Nephron (organoid): ENCODE measurements at regions not wholly inside any gene's neighbourhood (a gene's known extent, or its start where the extent isn't known, plus 50 kb on each side); places are given as distances from the start of the nearest gene placed in this dataset.

Experiments used
- H3K27ac Mint-ChIP-seq, 3 experiments: 2 replicates each; pipeline ENCODE4 v1.8.0; 2020; ENCODE audit warnings: mixed read lengths in 3 of 3, mild to moderate bottlenecking in 2 of 3, moderate library complexity in 1 of 3
- H3K27me3 Mint-ChIP-seq: 2 replicates; pipeline ENCODE4 v1.8.0; 2021; ENCODE audit warnings: low read depth, mild to moderate bottlenecking, moderate library complexity, mixed read lengths
- H3K36me3 Mint-ChIP-seq: 2 replicates; pipeline ENCODE4 v1.8.0; 2020; ENCODE audit warnings: low read depth, mixed read lengths
- H3K4me1 Mint-ChIP-seq: 2 replicates; pipeline ENCODE4 v1.8.0; 2020; ENCODE audit warnings: mixed read lengths
- H3K4me3 Mint-ChIP-seq, 3 experiments: 2 replicates each; pipeline ENCODE4 v1.8.0; 2020; ENCODE audit warnings: mild to moderate bottlenecking in 3 of 3, mixed read lengths in 3 of 3, moderate library complexity in 2 of 3
- H3K9me3 Mint-ChIP-seq: 2 replicates; pipeline ENCODE4 v1.8.0; 2020; ENCODE audit warnings: mixed read lengths
- TF ChIP-seq, protein P1 (sequence below), 3 experiments: fragments of 200-600 bp; sonication (generic); IDR thresholded peaks; one replicate each; pipeline ENCODE4 v1.5.0; 2021; ENCODE audit warnings: antibody characterized with exemption in 3 of 3; ENCODE audit not compliant: unreplicated experiment in 3 of 3

DNA sequence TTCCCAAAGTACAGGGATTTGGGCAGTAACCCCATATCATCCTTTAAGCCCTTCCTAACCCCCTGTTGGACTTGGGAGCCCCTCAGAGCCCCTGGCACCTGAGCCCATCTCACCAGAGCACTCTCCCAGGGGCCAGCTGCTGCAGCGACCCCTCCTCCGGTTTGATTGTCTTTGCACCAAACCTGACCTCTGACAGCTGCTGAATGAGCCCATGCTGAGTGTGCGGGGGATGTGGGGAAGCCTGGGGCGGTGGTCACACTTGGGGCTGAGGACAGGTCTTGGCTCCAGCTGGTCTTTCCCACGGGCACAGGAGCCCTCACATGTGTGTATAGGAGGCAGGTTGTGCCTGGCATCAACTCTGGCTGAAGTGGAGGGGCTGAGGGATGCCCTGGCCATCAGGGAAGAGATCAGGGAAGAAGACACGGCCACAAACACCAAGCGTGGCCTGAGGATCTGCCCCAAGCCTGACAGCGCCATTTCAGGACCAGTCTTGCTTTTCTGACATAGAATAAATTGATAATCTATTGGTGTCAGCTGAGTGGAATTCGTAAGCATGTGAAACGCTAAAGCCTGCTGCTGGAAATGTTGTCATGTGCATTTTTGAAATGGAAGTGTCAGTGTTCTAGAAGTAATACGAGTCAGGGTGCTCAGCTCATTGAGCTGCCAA lies 102.4 kb downstream of the ACKR3 start:
- no peak overlapping the region for H3K27ac Mint-ChIP-seq
- H3K4me1 Mint-ChIP-seq: peaks cover 25% of the 10 kb centered on the region
- TF ChIP-seq, protein P1, sequence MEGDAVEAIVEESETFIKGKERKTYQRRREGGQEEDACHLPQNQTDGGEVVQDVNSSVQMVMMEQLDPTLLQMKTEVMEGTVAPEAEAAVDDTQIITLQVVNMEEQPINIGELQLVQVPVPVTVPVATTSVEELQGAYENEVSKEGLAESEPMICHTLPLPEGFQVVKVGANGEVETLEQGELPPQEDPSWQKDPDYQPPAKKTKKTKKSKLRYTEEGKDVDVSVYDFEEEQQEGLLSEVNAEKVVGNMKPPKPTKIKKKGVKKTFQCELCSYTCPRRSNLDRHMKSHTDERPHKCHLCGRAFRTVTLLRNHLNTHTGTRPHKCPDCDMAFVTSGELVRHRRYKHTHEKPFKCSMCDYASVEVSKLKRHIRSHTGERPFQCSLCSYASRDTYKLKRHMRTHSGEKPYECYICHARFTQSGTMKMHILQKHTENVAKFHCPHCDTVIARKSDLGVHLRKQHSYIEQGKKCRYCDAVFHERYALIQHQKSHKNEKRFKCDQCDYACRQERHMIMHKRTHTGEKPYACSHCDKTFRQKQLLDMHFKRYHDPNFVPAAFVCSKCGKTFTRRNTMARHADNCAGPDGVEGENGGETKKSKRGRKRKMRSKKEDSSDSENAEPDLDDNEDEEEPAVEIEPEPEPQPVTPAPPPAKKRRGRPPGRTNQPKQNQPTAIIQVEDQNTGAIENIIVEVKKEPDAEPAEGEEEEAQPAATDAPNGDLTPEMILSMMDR (IDR thresholded peaks at IDR 0.05; ENCODE audit: unreplicated experiment in 3 of 3): no peak
- peaks cover 7% of the 10 kb centered on the region for H3K9me3 Mint-ChIP-seq
- no peak overlapping the region for H3K4me3 Mint-ChIP-seq
- H3K36me3 Mint-ChIP-seq: peaks cover 5% of the 10 kb centered on the region
- H3K27me3 Mint-ChIP-seq: peaks cover 22% of the 10 kb centered on the region

DNA sequence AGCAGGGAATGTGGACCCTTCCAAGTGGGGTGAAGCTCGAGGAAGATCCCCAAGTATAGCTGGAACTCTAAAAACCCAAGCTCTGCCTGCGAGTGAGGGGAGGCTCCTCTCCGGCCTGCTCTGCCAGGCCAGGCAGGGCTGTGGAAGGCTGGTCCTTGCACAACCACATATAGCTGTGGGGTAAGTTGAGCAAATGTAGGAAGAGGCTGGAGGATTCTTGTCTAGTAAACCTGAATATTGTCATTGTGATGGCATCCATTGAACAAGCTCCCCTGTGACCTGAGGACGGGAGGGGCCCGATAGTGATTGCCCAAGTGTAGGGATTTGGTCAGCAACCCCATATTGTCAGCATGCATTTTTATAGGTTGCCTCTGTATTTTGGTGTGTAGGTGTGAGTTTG lies 103.0 kb downstream of the ACKR3 start:
- TF ChIP-seq, protein P1 (IDR thresholded peaks at IDR 0.05; ENCODE audit: unreplicated experiment in 3 of 3): no peak

DNA sequence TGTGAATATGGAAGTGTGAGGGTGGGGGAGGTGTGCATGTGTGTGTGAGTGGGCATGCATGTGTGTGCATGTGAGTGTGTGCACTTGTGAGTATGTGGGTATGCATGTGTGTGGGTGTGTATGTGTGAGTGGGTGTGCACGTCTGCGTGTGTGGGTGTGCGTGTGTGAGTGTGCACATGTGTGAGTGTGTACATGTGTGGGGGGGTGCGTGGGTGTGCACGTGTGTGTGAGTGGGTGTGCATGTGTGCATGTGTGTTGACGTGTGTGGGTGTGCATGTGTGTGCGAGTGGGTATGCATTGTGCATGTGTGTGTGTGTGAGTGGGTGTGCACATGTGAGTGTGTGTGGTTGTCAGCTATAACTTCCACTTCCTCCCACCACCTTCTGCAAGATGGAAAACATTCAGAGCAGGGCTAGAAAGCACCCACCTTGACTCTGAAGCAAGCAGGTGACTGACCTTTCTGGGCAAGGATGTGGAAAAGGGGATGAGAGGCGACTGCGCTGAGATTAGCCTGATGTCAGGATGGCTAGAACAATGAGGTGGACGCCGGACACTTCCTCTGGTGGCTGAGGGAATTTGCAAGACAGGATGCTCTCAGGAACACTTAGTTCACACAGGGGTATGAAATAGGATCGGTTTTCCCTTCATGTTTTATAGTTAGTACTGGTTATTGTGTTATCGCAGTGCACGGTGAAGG lies 103.6 kb downstream of the ACKR3 start:
- Mint-ChIP-seq H3K27me3 (peaks cover 26% of the 10 kb centered on the region), H3K36me3 (peaks cover 5% of the 10 kb centered on the region), H3K4me3 (no peak overlapping the region), H3K9me3 (peaks cover 7% of the 10 kb centered on the region), H3K4me1 (peaks cover 25% of the 10 kb centered on the region), H3K27ac (no peak overlapping the region)
- TF ChIP-seq, protein P1 (IDR thresholded peaks at IDR 0.05; ENCODE audit: unreplicated experiment in 3 of 3): no peak

More for the DNA sequence above, 103.0 kb downstream of the ACKR3 start:
- Mint-ChIP-seq H3K4me1 (peaks cover 25% of the 10 kb centered on the region), H3K27me3 (peaks cover 26% of the 10 kb centered on the region), H3K27ac (no peak overlapping the region), H3K36me3 (peaks cover 5% of the 10 kb centered on the region), H3K9me3 (peaks cover 7% of the 10 kb centered on the region), H3K4me3 (no peak overlapping the region)

DNA sequence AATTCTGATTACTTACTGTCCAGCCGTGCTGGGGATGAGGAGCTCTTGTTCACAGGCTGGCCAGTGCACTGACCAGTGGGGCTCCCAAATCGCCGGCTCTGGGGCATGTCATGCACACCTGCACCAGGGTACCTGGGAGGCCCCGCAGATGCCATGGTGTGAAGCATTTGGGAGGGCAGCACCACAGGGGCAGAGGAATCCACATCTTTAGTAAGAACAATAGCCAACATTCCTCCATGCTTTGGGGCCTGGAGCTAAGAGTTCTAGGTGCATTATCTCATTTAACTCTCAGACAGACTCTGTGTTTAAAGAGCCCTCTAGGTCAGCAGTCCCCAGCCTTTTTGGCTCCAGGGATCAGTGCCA lies 104.2 kb downstream of the ACKR3 start:
- Mint-ChIP-seq H3K4me1 (peaks cover 25% of the 10 kb centered on the region), H3K4me3 (no peak overlapping the region), H3K9me3 (peaks cover 7% of the 10 kb centered on the region), H3K27ac (no peak overlapping the region), H3K36me3 (peaks cover 5% of the 10 kb centered on the region), H3K27me3 (peaks cover 26% of the 10 kb centered on the region)
- TF ChIP-seq, protein P1 (IDR thresholded peaks at IDR 0.05; ENCODE audit: unreplicated experiment in 3 of 3): no peak

DNA sequence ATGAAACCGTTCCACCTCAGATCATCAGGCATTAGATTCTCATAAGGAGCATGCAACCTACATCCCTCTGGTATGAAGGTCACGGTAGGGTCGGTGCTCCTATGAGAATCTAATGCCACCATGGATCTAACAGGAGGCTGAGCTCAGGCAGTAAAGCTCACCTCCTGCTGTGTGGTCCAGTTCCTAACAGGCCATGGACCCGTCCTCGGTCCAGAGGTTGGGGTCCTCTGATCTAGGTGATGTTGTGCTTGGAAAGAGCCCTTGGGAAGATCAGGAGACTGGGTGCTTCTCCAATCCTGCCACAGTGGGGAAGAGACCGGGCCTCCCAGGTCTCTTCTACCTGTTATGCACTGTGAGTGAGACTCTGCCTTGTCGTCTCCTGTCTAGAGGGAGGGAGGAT lies 104.6 kb downstream of the ACKR3 start:
- TF ChIP-seq, protein P1 (IDR thresholded peaks at IDR 0.05; ENCODE audit: unreplicated experiment in 3 of 3): no peak
- peaks cover 5% of the 10 kb centered on the region for H3K36me3 Mint-ChIP-seq
- peaks cover 7% of the 10 kb centered on the region for H3K9me3 Mint-ChIP-seq
- H3K27me3 Mint-ChIP-seq: peaks cover 26% of the 10 kb centered on the region
- H3K4me1 Mint-ChIP-seq: peaks cover 25% of the 10 kb centered on the region
- no peak overlapping the region for H3K4me3 Mint-ChIP-seq
- no peak overlapping the region for H3K27ac Mint-ChIP-seq

DNA sequence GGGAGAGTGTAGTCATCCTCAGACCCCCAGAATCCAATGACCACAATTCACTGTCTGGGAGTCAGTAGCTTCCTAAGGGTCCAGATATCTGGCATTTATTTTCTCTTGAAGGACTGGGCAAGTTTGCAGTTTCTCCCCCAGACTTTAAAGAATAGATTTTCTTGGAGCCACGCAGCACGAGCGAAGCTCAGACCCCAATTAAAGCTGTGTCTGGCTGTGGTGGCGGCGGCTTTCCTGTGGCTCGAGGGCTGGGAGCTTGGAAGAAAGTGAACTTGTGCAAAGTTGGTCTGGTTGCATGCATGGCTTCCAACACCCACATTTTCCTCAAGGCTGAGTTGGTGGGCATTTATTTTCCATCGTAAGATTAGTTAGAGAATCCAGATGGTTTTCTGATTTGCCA lies 105.0 kb downstream of the ACKR3 start:
- TF ChIP-seq, protein P1 (IDR thresholded peaks at IDR 0.05; ENCODE audit: unreplicated experiment in 3 of 3): no peak
- no peak overlapping the region for H3K4me3 Mint-ChIP-seq
- peaks cover 7% of the 10 kb centered on the region for H3K9me3 Mint-ChIP-seq
- peaks cover 25% of the 10 kb centered on the region for H3K4me1 Mint-ChIP-seq
- peaks cover 5% of the 10 kb centered on the region for H3K36me3 Mint-ChIP-seq
- peaks cover 26% of the 10 kb centered on the region for H3K27me3 Mint-ChIP-seq
- H3K27ac Mint-ChIP-seq: no peak overlapping the region
